Activated CD8-positive, alpha-beta T cell treated with anti-CD3 and anti-CD28 coated beads for 36 hours (primary cell): ENCODE measurements at regions not wholly inside any gene's neighbourhood (a gene's known extent, or its start where the extent isn't known, plus 50 kb on each side); places are given as distances from the start of the nearest gene placed in this dataset.

ENCODE experiments used
- ATAC-seq: fragments of 200-7000 bp; cut with Tn5 transposase; one replicate; pipeline ENCODE4 v1.10.0; 2021; ENCODE audit warnings: mild to moderate bottlenecking, moderate library complexity
- CTCF ChIA-PET: fragments of 350-600 bp; sonication (Branson Sonifier 250); formaldehyde crosslinking; loops from one replicate; lab custom pipeline; 2021; ENCODE audit warnings: antibody characterized with exemption; lab: Charles Lee
- POLR2A ChIA-PET: fragments of 350-600 bp; sonication (Branson Sonifier 250); formaldehyde crosslinking; loops from one replicate; lab custom pipeline; 2021; ENCODE audit warnings: antibody characterized with exemption; lab: Charles Lee
- DNase-seq: peaks from one replicate; pipeline ENCODE4 v3.0.0-alpha.2; 2020
- H3K27ac Mint-ChIP-seq: one replicate; pipeline ENCODE4 v1.8.0; 2021; ENCODE audit warnings: mild to moderate bottlenecking, mixed read lengths
- H3K27me3 Mint-ChIP-seq: one replicate; pipeline ENCODE4 v1.8.0; 2021; ENCODE audit warnings: mixed read lengths
- H3K36me3 Mint-ChIP-seq: one replicate; pipeline ENCODE4 v1.8.0; 2021; ENCODE audit warnings: low read depth, mixed read lengths
- H3K4me1 Mint-ChIP-seq: one replicate; pipeline ENCODE4 v1.8.0; 2021; ENCODE audit warnings: low read depth, mixed read lengths
- H3K4me3 Mint-ChIP-seq: one replicate; pipeline ENCODE4 v1.8.0; 2021; ENCODE audit warnings: mild to moderate bottlenecking, moderate library complexity, mixed read lengths
- H3K9me3 Mint-ChIP-seq: one replicate; pipeline ENCODE4 v1.8.0; 2021; ENCODE audit warnings: mixed read lengths
- CTCF ChIP-seq: fragments of 200-600 bp; IDR thresholded peaks from one replicate; pipeline ENCODE4 v1.8.0; 2022; ENCODE audit warnings: antibody characterized with exemption, mild to moderate bottlenecking
- intact Hi-C: fragments of 100-400 bp; cut with micrococcal nuclease; formaldehyde crosslinking; loops from one replicate; pipeline ENCODE4 v1.10.0; 2022

GRCh38 chr1:229102741-229103391, 168.0 kb upstream of the RAB4A start:
- no peak for TF ChIP-seq CTCF
- Mint-ChIP-seq H3K36me3 (no peaks in the 10 kb centered on the region), H3K4me3 (no peak overlapping the region), H3K9me3 (no peaks in the 10 kb centered on the region), H3K27me3 (no peaks in the 10 kb centered on the region), H3K27ac (no peak overlapping the region), H3K4me1 (no peaks in the 10 kb centered on the region)
- no peak for DNase-seq
- no peak for ATAC-seq
- intact Hi-C loops: no loop called here
- CTCF ChIA-PET: no interaction called here
- POLR2A ChIA-PET: interaction anchor here (0.7 kb wide), 1 partner anchor 10 kb away, joined by 3 read pairs; no protein-coding TSS in a partner anchor

GRCh38 chr1:229104654-229105053, 166.3 kb upstream of the RAB4A start:
- POLR2A ChIA-PET: no interaction called here
- H3K36me3 Mint-ChIP-seq: no peaks in the 10 kb centered on the region
- no peaks in the 10 kb centered on the region for H3K9me3 Mint-ChIP-seq
- H3K27me3 Mint-ChIP-seq: peaks cover 1% of the 10 kb centered on the region
- H3K4me1 Mint-ChIP-seq: no peaks in the 10 kb centered on the region
- DNase-seq (no peak), ATAC-seq (no peak)
- CTCF ChIA-PET: no interaction called here
- no peak overlapping the region for H3K4me3 Mint-ChIP-seq
- no peak overlapping the region for H3K27ac Mint-ChIP-seq
- TF ChIP-seq CTCF: no peak
- intact Hi-C loops: no loop called here

GRCh38 chr1:229105109-229105508, 165.8 kb upstream of the RAB4A start:
- CTCF ChIA-PET: no interaction called here
- H3K4me3 Mint-ChIP-seq: no peak overlapping the region
- no peaks in the 10 kb centered on the region for H3K36me3 Mint-ChIP-seq
- no peak for TF ChIP-seq CTCF
- no peaks in the 10 kb centered on the region for H3K4me1 Mint-ChIP-seq
- H3K27me3 Mint-ChIP-seq: peaks cover 1% of the 10 kb centered on the region
- POLR2A ChIA-PET: no interaction called here
- H3K27ac Mint-ChIP-seq: no peak overlapping the region
- DNase-seq: no peak
- no peak for ATAC-seq
- intact Hi-C loops: no loop called here
- no peaks in the 10 kb centered on the region for H3K9me3 Mint-ChIP-seq

GRCh38 chr1:229105822-229106525, 164.9 kb upstream of the RAB4A start:
- H3K27ac Mint-ChIP-seq: no peak overlapping the region
- H3K4me1 Mint-ChIP-seq: no peaks in the 10 kb centered on the region
- no peak overlapping the region for H3K4me3 Mint-ChIP-seq
- ATAC-seq (no peak), DNase-seq (no peak)
- no peaks in the 10 kb centered on the region for H3K36me3 Mint-ChIP-seq
- intact Hi-C loops: no loop called here
- H3K9me3 Mint-ChIP-seq: no peaks in the 10 kb centered on the region
- ChIA-PET POLR2A (interaction anchor here (0.6 kb wide), 1 partner anchor 42 kb away, joined by 3 read pairs; no protein-coding TSS in a partner anchor), CTCF (no interaction called here)
- H3K27me3 Mint-ChIP-seq: peaks cover 1% of the 10 kb centered on the region
- no peak for TF ChIP-seq CTCF

GRCh38 chr1:229106526-229107125, 164.3 kb upstream of the RAB4A start:
- no peak overlapping the region for H3K4me3 Mint-ChIP-seq

More at GRCh38 chr1:229106526-229107125, 164.3 kb upstream of the RAB4A start:
- H3K27ac Mint-ChIP-seq: no peak overlapping the region
- DNase-seq (no peak), ATAC-seq (no peak)
- H3K4me1 Mint-ChIP-seq: no peaks in the 10 kb centered on the region
- intact Hi-C loops: no loop called here
- H3K9me3 Mint-ChIP-seq: no peaks in the 10 kb centered on the region
- ChIA-PET CTCF (no interaction called here), POLR2A (interaction anchor here (0.6 kb wide), 1 partner anchor 43 kb away, joined by 3 read pairs; no protein-coding TSS in a partner anchor)
- H3K27me3 Mint-ChIP-seq: peaks cover 1% of the 10 kb centered on the region
- no peak for TF ChIP-seq CTCF
- no peaks in the 10 kb centered on the region for H3K36me3 Mint-ChIP-seq
